Endodermal cell (in vitro differentiated cells): ENCODE measurements at regions not wholly inside any gene's neighbourhood (a gene's known extent, or its start where the extent isn't known, plus 50 kb on each side); places are given as distances from the start of the nearest gene placed in this dataset.

ENCODE experiments used
- DNase-seq: peaks from one replicate; pipeline ENCODE4 v3.0.0-alpha.2; 2017
- H3K27ac ChIP-seq: 2 replicates; pipeline ENCODE4 v1.5.1; 2013; ENCODE audit warnings: mild to moderate bottlenecking, low read depth, low read length, moderate library complexity
- H3K27me3 ChIP-seq: 2 replicates; pipeline ENCODE4 v1.6.1; 2013; ENCODE audit warnings: mild to moderate bottlenecking, low read length, moderate library complexity; ENCODE audit not compliant: insufficient read depth, control insufficient read depth, poor library complexity, severe bottlenecking
- H3K36me3 ChIP-seq: 2 replicates; pipeline ENCODE4 v1.7.0; 2013; ENCODE audit warnings: mild to moderate bottlenecking, low read length, moderate library complexity; ENCODE audit not compliant: control insufficient read depth, insufficient read depth
- H3K4me1 ChIP-seq: one replicate; pipeline ENCODE4 v1.7.0; 2013; ENCODE audit warnings: low read length; ENCODE audit not compliant: control insufficient read depth, insufficient read depth
- H3K4me3 ChIP-seq: 2 replicates; pipeline ENCODE4 v1.5.1; 2013; ENCODE audit warnings: mild to moderate bottlenecking, low read length, moderate library complexity
- H3K9ac ChIP-seq: 2 replicates; pipeline ENCODE4 v1.6.1; 2013; ENCODE audit warnings: mild to moderate bottlenecking, low read length, moderate library complexity; ENCODE audit not compliant: poor library complexity, severe bottlenecking; ENCODE audit errors: extremely low read depth
- H3K9me3 ChIP-seq: 2 replicates; pipeline ENCODE4 v1.6.1; 2013; ENCODE audit warnings: mild to moderate bottlenecking, low read length, moderate library complexity; ENCODE audit not compliant: control insufficient read depth
- H3K27ac Mint-ChIP-seq: 2 replicates; pipeline ENCODE4 v1.8.0; 2020; ENCODE audit warnings: mixed read lengths
- H3K27me3 Mint-ChIP-seq: 2 replicates; pipeline ENCODE4 v1.8.0; 2021; ENCODE audit warnings: mild to moderate bottlenecking, mixed read lengths; ENCODE audit not compliant: insufficient read depth
- H3K36me3 Mint-ChIP-seq: 2 replicates; pipeline ENCODE4 v1.8.0; 2020; ENCODE audit warnings: low read depth, mixed read lengths
- H3K4me1 Mint-ChIP-seq: 2 replicates; pipeline ENCODE4 v1.8.0; 2020; ENCODE audit warnings: mixed read lengths
- H3K4me3 Mint-ChIP-seq: 2 replicates; pipeline ENCODE4 v1.8.0; 2020; ENCODE audit warnings: mild to moderate bottlenecking, moderate library complexity, mixed read lengths
- H3K9me3 Mint-ChIP-seq: 2 replicates; pipeline ENCODE4 v1.8.0; 2020; ENCODE audit warnings: mild to moderate bottlenecking, mixed read lengths
- CTCF ChIP-seq: fragments of 200-600 bp; sonication (generic); conservative IDR thresholded peaks from 2 replicates; pipeline ENCODE4 v1.5.0; 2021; ENCODE audit warnings: antibody characterized with exemption, mild to moderate bottlenecking
- WGBS, 2 experiments: methylation state at CpG; one replicate each; pipeline versions ENCODE4 v1.1.5 to v1.1.7; 2013; ENCODE audit warnings: missing lambda C conversion rate in 2 of 2, mixed read lengths in 1 of 2; ENCODE audit not compliant: insufficient coverage in 1 of 2, insufficient read length in 1 of 2; 5-methylcytosine and 5-hydroxymethylcytosine counted together

DNA sequence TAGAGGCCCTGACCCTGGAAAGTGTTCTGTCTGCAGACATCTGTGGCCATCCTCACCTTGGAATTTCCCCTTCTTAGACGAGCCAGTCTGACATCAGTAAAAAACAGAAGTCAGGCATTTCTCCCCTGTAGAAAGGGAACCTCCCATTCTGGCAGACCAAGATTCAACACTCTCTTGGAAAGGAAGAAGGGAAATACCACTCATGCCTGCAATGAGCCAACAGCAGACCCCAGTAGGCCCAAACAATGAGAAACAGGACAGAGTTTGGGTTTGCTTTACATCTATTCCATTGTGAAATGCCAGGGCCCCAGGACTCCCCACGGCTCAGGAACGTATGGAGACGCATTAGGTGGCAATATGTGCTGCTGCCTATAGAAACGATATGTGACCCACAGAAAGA is 264.0 kb upstream of the NSMCE3 start:
- H3K36me3 ChIP-seq, result no peaks in the 10 kb centered on the region
- no peak overlapping the region for H3K4me3 ChIP-seq
- TF ChIP-seq CTCF, result no peak
- Mint-ChIP-seq H3K27ac (no peak overlapping the region), H3K36me3 (no peaks in the 10 kb centered on the region), H3K4me1 (peaks cover 6% of the 10 kb centered on the region), H3K27me3 (no peaks in the 10 kb centered on the region), H3K9me3 (no peaks in the 10 kb centered on the region), H3K4me3 (no peak overlapping the region)
- H3K27ac ChIP-seq, result no peak overlapping the region
- no peak overlapping the region for H3K9ac ChIP-seq
- peak; percentile 57 for DNase-seq
- H3K27me3 ChIP-seq, result no peaks in the 10 kb centered on the region
- no peaks in the 10 kb centered on the region for H3K9me3 ChIP-seq
- H3K4me1 ChIP-seq, result no peaks in the 10 kb centered on the region
- WGBS, 2 experiments, result 84 to 88% methylated on average over 4 to 5 of the region's 5 CpGs

GRCh38 chr15:29532296-29532695 is 262.7 kb upstream of the NSMCE3 start:
- Histone ChIP-seq H3K4me1 (no peaks in the 10 kb centered on the region), H3K27ac (no peak overlapping the region), H3K9ac (no peak overlapping the region), H3K27me3 (no peaks in the 10 kb centered on the region), H3K36me3 (no peaks in the 10 kb centered on the region), H3K9me3 (no peaks in the 10 kb centered on the region), H3K4me3 (no peak overlapping the region)
- Mint-ChIP-seq H3K4me3 (no peak overlapping the region), H3K27ac (no peak overlapping the region), H3K9me3 (no peaks in the 10 kb centered on the region), H3K4me1 (peaks cover 6% of the 10 kb centered on the region), H3K36me3 (peaks cover 3% of the 10 kb centered on the region), H3K27me3 (no peaks in the 10 kb centered on the region)
- no peak for TF ChIP-seq CTCF
- no peak for DNase-seq
- WGBS, 2 experiments, result 88 to 100% methylated on average over 1 of the region's 1 CpG

DNA sequence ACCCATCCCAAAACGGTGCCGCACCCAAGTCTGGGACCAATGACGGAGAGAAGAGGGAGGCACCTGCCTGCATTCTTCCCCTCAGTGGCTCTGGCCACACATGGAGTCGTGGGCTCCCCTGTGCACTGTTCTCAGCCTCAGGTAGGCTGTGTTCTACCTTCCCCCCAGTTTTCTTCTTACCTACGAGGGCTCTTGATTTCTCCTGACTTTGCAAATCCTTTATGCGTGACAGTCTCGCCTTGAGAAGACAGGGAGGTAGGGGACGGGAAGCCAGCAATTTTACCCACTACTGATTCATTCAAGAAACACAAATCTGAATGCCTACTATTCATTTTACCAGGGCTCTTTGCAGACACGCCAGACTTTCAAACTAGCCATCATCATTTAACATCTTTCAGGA is 261.3 kb upstream of the NSMCE3 start:
- Histone ChIP-seq H3K36me3 (no peaks in the 10 kb centered on the region), H3K27ac (no peak overlapping the region), H3K4me3 (no peak overlapping the region), H3K27me3 (no peaks in the 10 kb centered on the region), H3K4me1 (no peaks in the 10 kb centered on the region), H3K9me3 (no peaks in the 10 kb centered on the region), H3K9ac (no peak overlapping the region)
- no peak for TF ChIP-seq CTCF
- peak overlapping the region; percentile 22 for H3K27ac Mint-ChIP-seq
- peaks cover 6% of the 10 kb centered on the region for H3K4me1 Mint-ChIP-seq
- 90 to 93% methylated on average over 8 of the region's 9 CpGs for WGBS, 2 experiments
- no peak overlapping the region for H3K4me3 Mint-ChIP-seq
- DNase-seq, result no peak
- H3K9me3 Mint-ChIP-seq, result no peaks in the 10 kb centered on the region
- H3K27me3 Mint-ChIP-seq, result no peaks in the 10 kb centered on the region
- peaks cover 3% of the 10 kb centered on the region for H3K36me3 Mint-ChIP-seq
